ENCODE measurements at regions not wholly inside any gene's neighbourhood (a gene's known extent, or its start where the extent isn't known, plus 50 kb on each side); places are given as distances from the start of the nearest gene placed in this dataset.

- Histone ChIP-seq H3K27me3 (ENCODE audit: control insufficient read depth, insufficient read depth, low read length) (no peaks in the 10 kb centered on the region), H3K4me1 (ENCODE audit: control insufficient read depth, insufficient read depth, low read length) (no peaks in the 10 kb centered on the region), H3K4me3 (ENCODE audit: low read length) (no peak overlapping the region), H3K27ac (ENCODE audit: low read length) (no peak overlapping the region), H3K36me3 (ENCODE audit: control insufficient read depth, insufficient read depth, low read length) (no peaks in the 10 kb centered on the region), H3K9me3 (ENCODE audit: control insufficient read depth, insufficient read depth, low read length) (no peaks in the 10 kb centered on the region)
- DNase-seq (ENCODE audit: low read depth, low spot score): no peak
- WGBS (ENCODE audit: insufficient coverage, insufficient read length): no CpG with 5 or more reads among the region's 3 CpGs
Measured at GRCh38 chr3:139236336-139236735, 107.5 kb upstream of the MRPS22 start.

GRCh38 chr3:139238281-139239030, 105.4 kb upstream of the MRPS22 start:
- WGBS (ENCODE audit: insufficient coverage, insufficient read length): no CpG with 5 or more reads among the region's 12 CpGs
- H3K27me3 ChIP-seq (ENCODE audit: control insufficient read depth, insufficient read depth, low read length): no peaks in the 10 kb centered on the region
- H3K27ac ChIP-seq (ENCODE audit: low read length): no peak overlapping the region
- no peak overlapping the region for H3K4me3 ChIP-seq (ENCODE audit: low read length)
- H3K36me3 ChIP-seq (ENCODE audit: control insufficient read depth, insufficient read depth, low read length): no peaks in the 10 kb centered on the region
- no peaks in the 10 kb centered on the region for H3K9me3 ChIP-seq (ENCODE audit: control insufficient read depth, insufficient read depth, low read length)
- no peaks in the 10 kb centered on the region for H3K4me1 ChIP-seq (ENCODE audit: control insufficient read depth, insufficient read depth, low read length)
- no peak for DNase-seq (ENCODE audit: low read depth, low spot score)

GRCh38 chr3:139239550-139239949, 104.3 kb upstream of the MRPS22 start:
- Histone ChIP-seq H3K36me3 (ENCODE audit: control insufficient read depth, insufficient read depth, low read length) (no peaks in the 10 kb centered on the region), H3K27me3 (ENCODE audit: control insufficient read depth, insufficient read depth, low read length) (no peaks in the 10 kb centered on the region), H3K4me3 (ENCODE audit: low read length) (no peak overlapping the region), H3K27ac (ENCODE audit: low read length) (no peak overlapping the region), H3K4me1 (ENCODE audit: control insufficient read depth, insufficient read depth, low read length) (no peaks in the 10 kb centered on the region), H3K9me3 (ENCODE audit: control insufficient read depth, insufficient read depth, low read length) (no peaks in the 10 kb centered on the region)
- no peak for DNase-seq (ENCODE audit: low read depth, low spot score)

- no peak overlapping the region for H3K4me3 ChIP-seq (ENCODE audit: low read length)
- no peaks in the 10 kb centered on the region for H3K4me1 ChIP-seq (ENCODE audit: control insufficient read depth, insufficient read depth, low read length)
- no peak for DNase-seq (ENCODE audit: low read depth, low spot score)
- H3K36me3 ChIP-seq (ENCODE audit: control insufficient read depth, insufficient read depth, low read length): no peaks in the 10 kb centered on the region
- H3K27ac ChIP-seq (ENCODE audit: low read length): no peak overlapping the region
- H3K27me3 ChIP-seq (ENCODE audit: control insufficient read depth, insufficient read depth, low read length): no peaks in the 10 kb centered on the region
- WGBS (ENCODE audit: insufficient coverage, insufficient read length): no CpG with 5 or more reads among the region's 2 CpGs
- no peaks in the 10 kb centered on the region for H3K9me3 ChIP-seq (ENCODE audit: control insufficient read depth, insufficient read depth, low read length)
Measured at GRCh38 chr3:139241783-139242182, 102.0 kb upstream of the MRPS22 start.

GRCh38 chr3:139243710-139244109, 100.1 kb upstream of the MRPS22 start:
- Histone ChIP-seq H3K36me3 (ENCODE audit: control insufficient read depth, insufficient read depth, low read length) (no peaks in the 10 kb centered on the region), H3K27ac (ENCODE audit: low read length) (no peak overlapping the region), H3K4me3 (ENCODE audit: low read length) (no peak overlapping the region), H3K4me1 (ENCODE audit: control insufficient read depth, insufficient read depth, low read length) (no peaks in the 10 kb centered on the region), H3K27me3 (ENCODE audit: control insufficient read depth, insufficient read depth, low read length) (no peaks in the 10 kb centered on the region), H3K9me3 (ENCODE audit: control insufficient read depth, insufficient read depth, low read length) (no peaks in the 10 kb centered on the region)
- no CpG with 5 or more reads among the region's 4 CpGs for WGBS (ENCODE audit: insufficient coverage, insufficient read length)
- DNase-seq (ENCODE audit: low read depth, low spot score): no peak

GRCh38 chr3:139248593-139249255, 95.1 kb upstream of the MRPS22 start:
- Histone ChIP-seq H3K9me3 (ENCODE audit: control insufficient read depth, insufficient read depth, low read length) (no peaks in the 10 kb centered on the region), H3K36me3 (ENCODE audit: control insufficient read depth, insufficient read depth, low read length) (no peaks in the 10 kb centered on the region), H3K27ac (ENCODE audit: low read length) (no peak overlapping the region), H3K4me3 (ENCODE audit: low read length) (no peak overlapping the region), H3K27me3 (ENCODE audit: control insufficient read depth, insufficient read depth, low read length) (no peaks in the 10 kb centered on the region), H3K4me1 (ENCODE audit: control insufficient read depth, insufficient read depth, low read length) (no peaks in the 10 kb centered on the region)
- DNase-seq (ENCODE audit: low read depth, low spot score): no peak
- WGBS (ENCODE audit: insufficient coverage, insufficient read length): no CpG with 5 or more reads among the region's 4 CpGs

- no peaks in the 10 kb centered on the region for H3K4me1 ChIP-seq (ENCODE audit: control insufficient read depth, insufficient read depth, low read length)
- no peaks in the 10 kb centered on the region for H3K36me3 ChIP-seq (ENCODE audit: control insufficient read depth, insufficient read depth, low read length)
- no peaks in the 10 kb centered on the region for H3K27me3 ChIP-seq (ENCODE audit: control insufficient read depth, insufficient read depth, low read length)
- no peak overlapping the region for H3K27ac ChIP-seq (ENCODE audit: low read length)
- no peak overlapping the region for H3K4me3 ChIP-seq (ENCODE audit: low read length)
- no peaks in the 10 kb centered on the region for H3K9me3 ChIP-seq (ENCODE audit: control insufficient read depth, insufficient read depth, low read length)
- WGBS (ENCODE audit: insufficient coverage, insufficient read length): no CpG with 5 or more reads among the region's 4 CpGs
- DNase-seq (ENCODE audit: low read depth, low spot score): no peak
Measured at GRCh38 chr3:139251529-139251928, 92.3 kb upstream of the MRPS22 start.

GRCh38 chr3:139252719-139253118, 91.1 kb upstream of the MRPS22 start:
- H3K4me1 ChIP-seq (ENCODE audit: control insufficient read depth, insufficient read depth, low read length): no peaks in the 10 kb centered on the region
- H3K4me3 ChIP-seq (ENCODE audit: low read length): no peak overlapping the region
- no peak for DNase-seq (ENCODE audit: low read depth, low spot score)
- no peaks in the 10 kb centered on the region for H3K27me3 ChIP-seq (ENCODE audit: control insufficient read depth, insufficient read depth, low read length)
- H3K36me3 ChIP-seq (ENCODE audit: control insufficient read depth, insufficient read depth, low read length): no peaks in the 10 kb centered on the region
- no peaks in the 10 kb centered on the region for H3K9me3 ChIP-seq (ENCODE audit: control insufficient read depth, insufficient read depth, low read length)
- no CpG with 5 or more reads among the region's 7 CpGs for WGBS (ENCODE audit: insufficient coverage, insufficient read length)
- no peak overlapping the region for H3K27ac ChIP-seq (ENCODE audit: low read length)

- H3K4me3 ChIP-seq (ENCODE audit: low read length): no peak overlapping the region
- 100% methylated on average over 1 of the region's 4 CpGs for WGBS (ENCODE audit: insufficient coverage, insufficient read length)
- H3K27ac ChIP-seq (ENCODE audit: low read length): no peak overlapping the region
- H3K36me3 ChIP-seq (ENCODE audit: control insufficient read depth, insufficient read depth, low read length): no peaks in the 10 kb centered on the region
- DNase-seq (ENCODE audit: low read depth, low spot score): no peak
- H3K4me1 ChIP-seq (ENCODE audit: control insufficient read depth, insufficient read depth, low read length): no peaks in the 10 kb centered on the region
- no peaks in the 10 kb centered on the region for H3K27me3 ChIP-seq (ENCODE audit: control insufficient read depth, insufficient read depth, low read length)
- H3K9me3 ChIP-seq (ENCODE audit: control insufficient read depth, insufficient read depth, low read length): no peaks in the 10 kb centered on the region
Measured at GRCh38 chr3:139258276-139258675, 85.5 kb upstream of the MRPS22 start.

- H3K36me3 ChIP-seq (ENCODE audit: control insufficient read depth, insufficient read depth, low read length): no peaks in the 10 kb centered on the region
- no peak overlapping the region for H3K27ac ChIP-seq (ENCODE audit: low read length)
- no peak for DNase-seq (ENCODE audit: low read depth, low spot score)
- no peaks in the 10 kb centered on the region for H3K27me3 ChIP-seq (ENCODE audit: control insufficient read depth, insufficient read depth, low read length)
- no peaks in the 10 kb centered on the region for H3K9me3 ChIP-seq (ENCODE audit: control insufficient read depth, insufficient read depth, low read length)
- no CpG with 5 or more reads among the region's 2 CpGs for WGBS (ENCODE audit: insufficient coverage, insufficient read length)
- no peaks in the 10 kb centered on the region for H3K4me1 ChIP-seq (ENCODE audit: control insufficient read depth, insufficient read depth, low read length)
- H3K4me3 ChIP-seq (ENCODE audit: low read length): no peak overlapping the region
Measured at GRCh38 chr3:139259398-139259797, 84.4 kb upstream of the MRPS22 start.

- Histone ChIP-seq H3K27me3 (ENCODE audit: control insufficient read depth, insufficient read depth, low read length) (no peaks in the 10 kb centered on the region), H3K27ac (ENCODE audit: low read length) (no peak overlapping the region), H3K36me3 (ENCODE audit: control insufficient read depth, insufficient read depth, low read length) (no peaks in the 10 kb centered on the region), H3K4me3 (ENCODE audit: low read length) (no peak overlapping the region), H3K9me3 (ENCODE audit: control insufficient read depth, insufficient read depth, low read length) (no peaks in the 10 kb centered on the region), H3K4me1 (ENCODE audit: control insufficient read depth, insufficient read depth, low read length) (no peaks in the 10 kb centered on the region)
- DNase-seq (ENCODE audit: low read depth, low spot score): no peak
- no CpG with 5 or more reads among the region's 3 CpGs for WGBS (ENCODE audit: insufficient coverage, insufficient read length)
Measured at GRCh38 chr3:139260041-139260486, 83.8 kb upstream of the MRPS22 start.

All from iPS DF 6.9 (cell line).